ENCODE measurements at regions not wholly inside any gene's neighbourhood (a gene's known extent, or its start where the extent isn't known, plus 50 kb on each side); places are given as distances from the start of the nearest gene placed in this dataset.
"Not testable (repeated sequence)": the region's sequence is repeated elsewhere in the genome, so short reads cannot be mapped to it uniquely, and the experiment has no call there.

DNA sequence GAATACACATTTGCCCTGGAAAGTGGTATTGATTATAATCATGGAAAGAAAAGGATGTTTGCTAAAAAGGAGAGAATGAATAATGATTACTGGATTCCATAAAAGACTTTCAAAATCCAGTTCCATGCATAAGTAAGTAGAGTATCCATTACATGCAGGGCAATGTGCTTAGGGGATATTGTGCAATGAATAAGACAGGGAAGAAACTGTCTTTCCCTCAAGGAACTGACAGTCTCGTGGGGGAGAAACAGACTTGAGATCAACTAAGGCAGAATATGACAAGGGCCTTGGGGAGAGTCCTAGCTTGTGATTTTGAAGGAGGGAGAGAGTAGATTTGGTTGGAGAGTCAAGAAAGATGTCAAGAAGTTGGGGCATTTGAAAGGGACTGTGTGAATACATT lies 130.6 kb downstream of the SPP2 start:
- FAIRE-seq = no peak

DNA sequence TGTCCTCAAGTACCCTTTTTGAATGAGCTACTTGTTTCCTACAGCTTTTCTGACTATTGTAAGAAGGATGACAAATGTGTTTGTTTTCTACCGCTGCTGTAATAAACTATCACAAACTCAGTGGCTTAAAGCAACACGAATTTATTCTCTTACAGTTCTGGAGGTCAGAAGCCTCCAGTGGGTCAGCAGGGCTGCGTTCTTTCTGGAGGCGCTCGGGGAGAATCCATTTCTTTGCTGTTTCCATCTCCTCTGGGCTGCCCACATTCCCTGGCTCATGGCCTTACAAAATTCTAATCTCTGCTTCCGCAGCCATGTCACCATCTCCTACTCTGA lies 128.5 kb downstream of the SPP2 start:
- FAIRE-seq = no peak

DNA sequence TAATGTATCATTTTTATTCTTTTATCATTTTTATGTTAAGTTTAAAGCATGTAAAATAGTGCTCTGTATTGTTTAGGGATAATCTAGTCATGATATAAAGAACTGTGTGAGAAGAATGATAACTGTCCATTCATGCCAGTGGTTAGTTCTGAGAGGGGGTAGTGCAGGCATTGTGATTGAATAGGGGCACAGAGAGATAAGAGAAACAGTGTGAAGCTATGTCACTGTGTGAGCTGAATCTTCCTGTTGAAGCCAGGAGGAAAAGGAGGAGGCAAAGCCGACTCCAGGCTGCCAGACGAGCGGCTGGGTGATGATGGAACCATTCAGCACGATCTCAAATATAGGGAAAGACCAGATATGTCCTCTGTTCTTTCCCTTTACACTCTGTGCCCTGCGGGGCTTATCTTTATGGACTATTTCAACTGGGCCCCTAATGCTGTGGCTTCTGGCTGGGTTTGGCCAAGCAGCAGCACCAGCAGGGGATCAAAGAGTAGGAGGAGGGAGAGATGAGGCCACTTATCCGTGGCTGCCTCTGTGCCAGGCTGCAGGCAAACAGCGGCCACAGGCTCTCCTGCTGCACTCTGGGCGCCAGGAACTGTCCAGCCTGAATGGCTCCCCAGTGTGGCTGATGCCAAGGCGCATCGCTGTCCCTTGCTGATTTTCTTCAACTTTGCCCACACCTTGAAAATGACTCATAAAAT lies 128.0 kb downstream of the SPP2 start:
- no peak for FAIRE-seq

DNA sequence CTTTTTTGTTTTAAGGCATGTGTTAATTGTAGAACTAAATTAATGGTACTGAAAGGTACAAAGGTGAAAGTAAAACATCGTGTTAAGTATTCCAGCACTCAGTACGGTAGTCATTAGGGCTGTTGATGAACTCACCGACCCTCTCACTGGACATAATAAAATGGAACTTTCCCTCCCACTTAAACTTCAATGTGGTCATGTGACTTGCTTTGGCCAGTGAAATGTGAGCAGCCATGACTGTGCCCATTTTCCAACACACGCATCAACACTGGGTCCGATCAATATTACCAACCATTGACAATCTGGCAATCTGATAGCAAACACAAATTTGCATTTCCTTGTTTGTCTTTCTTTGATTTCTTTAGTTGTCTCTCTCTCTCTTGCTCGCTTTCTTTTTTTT lies 125.1 kb downstream of the SPP2 start:
- FAIRE-seq = no peak

DNA sequence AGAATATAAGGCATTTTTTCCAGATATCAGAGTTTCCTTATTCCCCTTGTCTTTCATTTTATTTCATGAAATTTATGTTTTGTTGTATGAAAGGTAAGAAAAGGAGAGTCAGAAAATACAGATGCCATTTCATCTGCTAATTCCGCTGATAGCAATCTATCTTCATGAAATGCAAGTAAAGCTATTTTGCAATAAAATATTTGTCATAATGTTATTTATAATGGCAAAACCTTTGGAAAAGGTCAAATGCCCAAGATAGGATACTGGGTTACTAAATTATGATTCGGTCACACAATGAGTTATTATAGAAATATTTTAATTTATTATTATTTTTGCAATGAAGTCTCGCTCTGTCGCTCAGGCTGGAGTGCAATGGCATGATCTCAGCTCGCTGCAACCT lies 124.2 kb downstream of the SPP2 start:
- no peak for FAIRE-seq

DNA sequence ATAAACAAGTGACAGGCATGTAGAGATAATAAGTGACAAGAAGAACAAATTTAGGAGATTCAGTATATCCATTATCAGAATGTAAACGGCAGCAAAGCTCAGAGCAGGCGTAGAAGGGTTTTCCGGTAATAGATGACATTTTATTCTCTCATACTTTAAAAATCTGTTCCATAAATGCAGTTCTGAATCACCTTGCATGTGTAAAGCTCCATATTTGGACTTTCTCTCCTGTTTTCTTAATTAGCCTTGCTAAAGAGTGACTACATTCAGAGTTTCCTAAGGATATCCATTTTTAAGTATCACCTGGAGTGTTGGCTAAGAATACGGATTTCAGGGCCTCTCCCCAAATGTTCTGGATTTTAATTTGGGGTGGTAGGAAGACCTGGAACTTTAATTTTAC lies 122.0 kb downstream of the SPP2 start:
- FAIRE-seq = no peak

DNA sequence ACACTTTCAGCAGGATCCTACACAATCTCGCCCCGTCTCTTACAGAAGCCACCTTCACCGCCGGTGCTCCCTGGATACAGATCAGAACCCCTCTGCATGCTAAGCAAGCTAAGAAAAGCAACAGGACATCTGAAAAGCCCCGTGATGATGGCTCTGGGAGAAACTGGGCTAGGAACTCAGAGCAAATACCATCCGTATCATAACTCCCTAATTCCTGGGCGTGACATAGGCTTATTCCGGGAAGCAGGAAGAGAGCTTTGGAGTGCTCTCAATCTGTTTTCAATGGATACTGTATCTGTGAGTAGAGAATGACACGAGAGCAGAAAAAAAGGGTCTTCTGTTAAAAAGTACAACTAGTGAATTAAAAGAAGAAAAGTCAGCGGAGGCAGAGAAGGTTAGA lies 121.6 kb downstream of the SPP2 start:
- no peak for FAIRE-seq

DNA sequence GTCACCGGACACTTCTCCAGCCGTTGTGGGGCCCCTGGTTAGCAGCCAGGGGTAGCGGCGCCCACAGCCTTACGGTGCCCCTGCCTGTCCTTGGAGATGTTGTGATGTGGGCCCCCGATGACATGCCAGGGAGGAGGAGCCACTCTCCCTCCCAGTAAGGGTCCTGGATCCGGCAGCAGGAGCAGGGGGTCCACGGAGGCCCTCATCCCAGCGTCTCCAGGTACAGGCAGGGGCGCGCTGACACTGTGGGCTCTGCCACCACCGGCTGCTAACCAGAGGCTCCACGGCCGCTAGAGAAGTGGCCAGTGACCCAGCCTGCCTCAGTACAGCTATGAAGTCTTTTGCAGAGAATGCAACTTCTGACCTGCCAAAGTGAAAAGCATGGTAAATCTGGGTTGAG lies 121.2 kb downstream of the SPP2 start:
- no peak for FAIRE-seq

DNA sequence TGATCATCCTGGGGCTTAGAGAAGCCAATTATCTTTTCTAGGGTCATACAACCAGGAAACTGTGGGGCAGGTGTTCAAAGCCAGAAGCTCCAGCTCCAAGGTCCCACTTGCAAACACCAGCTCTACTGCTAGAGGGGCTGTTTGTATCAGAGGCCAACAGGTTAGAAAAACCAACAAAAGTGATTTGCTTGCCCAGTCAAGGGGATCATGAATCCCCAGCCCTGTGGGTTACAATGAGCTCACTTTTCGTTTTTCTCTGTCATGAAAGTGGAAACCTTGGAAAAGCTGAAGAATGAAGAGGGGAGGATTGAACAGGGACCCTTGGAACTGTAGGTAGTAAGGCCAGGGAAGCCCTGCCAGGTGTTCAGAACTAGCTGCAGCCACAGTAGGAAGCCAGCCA lies 119.2 kb downstream of the SPP2 start:
- FAIRE-seq = no peak

DNA sequence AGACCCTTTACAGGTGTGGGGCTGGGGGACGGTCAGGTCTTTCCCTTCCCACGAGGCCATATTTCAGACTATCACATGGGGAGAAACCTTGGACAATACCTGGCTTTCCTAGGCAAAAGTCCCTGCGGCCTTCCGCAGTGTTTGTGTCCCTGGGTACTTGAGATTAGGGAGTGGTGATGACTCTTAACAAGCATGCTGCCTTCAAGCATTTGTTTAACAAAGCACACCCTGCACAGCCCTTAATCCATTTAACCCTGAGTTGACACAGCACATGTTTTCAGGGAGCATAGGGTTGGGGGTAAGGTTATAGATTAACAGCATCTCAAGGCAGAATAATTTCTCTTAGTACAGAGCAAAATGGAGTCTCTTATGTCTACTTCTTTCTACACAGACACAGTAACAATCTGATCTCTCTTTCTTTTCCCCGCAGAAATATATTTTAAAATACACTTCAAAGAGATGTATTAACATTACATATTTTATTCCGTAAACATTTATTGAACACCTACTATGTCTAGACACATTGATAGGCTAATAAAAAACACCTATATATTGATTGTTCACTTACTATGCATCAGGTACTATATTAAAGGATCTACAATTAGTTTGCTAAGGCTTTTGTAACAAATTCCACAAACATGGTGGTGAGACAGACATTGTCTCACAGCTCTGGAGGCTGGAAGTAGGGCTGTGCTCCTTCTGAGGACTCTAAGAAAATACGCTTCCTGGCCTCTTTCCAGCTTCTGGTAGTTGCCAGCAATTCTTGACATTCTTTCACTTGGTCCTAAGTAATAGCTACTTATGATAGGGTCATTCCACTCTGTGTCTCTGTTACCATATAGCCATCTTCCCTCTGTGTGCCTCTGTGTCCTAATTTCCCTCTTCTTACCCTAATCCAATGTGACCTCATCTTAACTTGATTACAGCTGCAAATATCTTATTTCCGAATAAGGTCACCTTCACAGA lies 118.4 kb downstream of the SPP2 start:
- not testable (repeated sequence) for FAIRE-seq

DNA sequence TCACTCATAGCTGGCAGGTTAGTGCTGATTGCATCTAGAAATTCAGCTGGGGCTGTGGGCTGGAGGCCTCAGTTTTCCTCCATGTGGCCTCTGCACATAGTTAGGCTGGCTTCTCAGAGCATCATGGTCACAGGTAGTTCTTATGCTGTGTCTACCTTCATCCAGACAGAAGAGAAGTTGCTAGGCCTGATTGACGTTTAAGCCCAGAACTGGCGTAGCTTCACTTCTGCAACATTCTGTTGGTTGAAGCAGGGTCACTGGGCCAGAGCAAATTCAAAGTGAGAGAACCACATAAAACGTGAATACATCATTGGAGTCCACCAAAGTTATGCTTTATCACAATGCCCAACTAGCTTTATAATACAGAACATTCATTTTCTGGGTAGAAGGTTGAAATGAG lies 116.0 kb downstream of the SPP2 start:
- no peak for FAIRE-seq

DNA sequence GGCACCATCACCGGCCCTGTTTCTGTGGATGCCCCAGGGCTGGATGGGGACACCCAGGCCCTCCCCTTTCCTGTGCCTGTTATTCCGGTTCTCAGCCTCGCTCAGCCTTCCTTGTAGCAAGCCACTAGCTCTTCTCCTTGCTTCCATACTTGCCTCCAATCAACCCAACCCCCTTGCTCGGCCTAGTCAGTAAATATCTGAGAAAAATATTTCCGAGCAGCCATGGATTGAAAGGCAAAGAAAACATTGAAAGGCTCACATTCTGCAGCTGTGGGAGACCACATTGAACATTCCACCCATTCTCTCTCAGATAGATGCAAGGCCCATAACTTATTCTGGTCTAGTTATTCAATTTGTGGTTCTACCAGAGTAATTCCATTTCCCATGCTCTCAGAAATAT lies 114.9 kb downstream of the SPP2 start:
- no peak for FAIRE-seq

DNA sequence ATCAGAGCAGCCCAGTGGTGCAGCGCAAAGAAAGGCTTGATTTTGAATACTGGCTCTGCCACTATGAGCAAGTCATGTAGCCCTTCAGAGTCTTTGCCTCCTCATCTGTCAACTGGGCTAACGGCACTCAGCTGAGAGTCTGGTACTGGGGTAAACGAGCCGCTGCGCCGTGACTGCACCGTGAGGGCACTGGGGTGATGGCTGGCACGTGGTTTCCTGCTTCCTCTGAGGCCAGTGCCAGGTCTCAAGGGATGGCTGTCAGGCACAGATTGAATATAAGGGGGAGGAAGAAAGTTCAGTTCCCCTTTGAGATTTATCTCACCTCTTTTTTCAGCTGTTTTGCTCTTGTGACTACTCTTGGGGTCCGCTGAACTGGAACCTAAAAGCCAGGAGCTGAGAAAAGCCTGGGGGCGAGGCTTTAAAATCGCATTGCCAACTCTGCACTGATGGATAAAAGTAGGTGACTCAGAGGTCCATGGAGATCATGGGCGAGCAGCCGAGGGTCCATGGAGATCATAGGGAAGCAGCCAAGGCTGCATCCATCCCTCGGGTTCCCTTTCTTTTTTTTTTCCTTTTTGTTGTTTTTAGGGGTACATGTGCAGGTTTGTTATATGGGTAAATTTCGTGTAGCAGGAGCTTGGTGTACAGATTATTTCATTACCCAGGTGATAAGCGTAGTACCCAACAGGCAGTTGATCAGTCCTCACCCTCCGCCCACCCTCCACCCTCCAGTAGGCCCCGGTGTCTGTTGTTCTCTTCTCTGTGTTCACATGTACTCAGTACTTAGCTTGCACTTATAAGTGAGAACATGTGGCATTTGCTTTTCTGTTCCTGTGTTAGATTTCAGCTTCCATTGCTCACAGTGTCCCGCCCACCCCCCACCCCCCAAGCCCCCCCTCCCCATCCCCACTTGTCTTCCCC lies 114.3 kb downstream of the SPP2 start:
- FAIRE-seq = no peak

DNA sequence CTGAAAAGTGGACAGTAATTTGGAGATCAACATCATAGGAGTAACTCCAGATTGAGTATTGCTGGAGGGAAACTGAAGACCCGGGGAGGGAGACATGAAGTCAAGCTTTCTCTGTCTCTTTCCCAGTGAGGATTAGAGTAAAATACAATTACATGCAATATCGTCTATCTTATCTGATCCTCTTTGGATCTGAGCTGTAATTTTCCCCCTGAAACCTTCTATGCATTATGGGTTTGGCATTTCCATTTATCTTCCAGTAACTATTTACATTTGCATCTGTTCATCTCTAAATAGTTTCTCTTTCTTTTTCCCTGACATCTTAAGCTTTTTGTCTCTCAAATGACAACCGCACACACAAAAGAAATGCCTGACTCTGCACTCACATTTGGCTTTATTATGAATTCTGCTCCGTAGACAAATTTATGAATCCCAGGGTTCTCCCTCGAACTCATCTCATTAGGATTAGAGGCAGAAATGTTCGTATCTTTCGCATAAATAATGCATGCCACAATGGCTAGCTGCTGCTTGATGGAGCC lies 113.1 kb downstream of the SPP2 start:
- FAIRE-seq = no peak

DNA sequence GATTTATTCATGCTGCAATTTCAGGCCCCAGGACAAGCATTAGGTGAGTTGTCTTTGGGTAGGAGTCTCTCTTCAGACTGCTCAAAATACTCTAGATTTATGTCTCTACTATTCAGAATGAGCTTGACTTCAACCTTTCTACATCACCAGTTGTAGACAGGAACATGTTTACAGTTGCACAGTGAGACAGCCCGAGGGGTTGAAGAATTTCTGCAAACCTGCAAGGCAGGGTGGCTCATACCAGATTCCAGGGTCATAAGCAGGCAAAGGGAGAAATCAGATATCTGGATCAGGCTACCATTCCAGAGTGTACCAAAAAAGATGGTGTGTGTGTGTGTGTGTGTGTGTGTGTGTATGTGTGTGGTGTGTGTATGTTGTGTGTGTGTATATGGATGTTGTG lies 112.4 kb downstream of the SPP2 start:
- FAIRE-seq = no peak

DNA sequence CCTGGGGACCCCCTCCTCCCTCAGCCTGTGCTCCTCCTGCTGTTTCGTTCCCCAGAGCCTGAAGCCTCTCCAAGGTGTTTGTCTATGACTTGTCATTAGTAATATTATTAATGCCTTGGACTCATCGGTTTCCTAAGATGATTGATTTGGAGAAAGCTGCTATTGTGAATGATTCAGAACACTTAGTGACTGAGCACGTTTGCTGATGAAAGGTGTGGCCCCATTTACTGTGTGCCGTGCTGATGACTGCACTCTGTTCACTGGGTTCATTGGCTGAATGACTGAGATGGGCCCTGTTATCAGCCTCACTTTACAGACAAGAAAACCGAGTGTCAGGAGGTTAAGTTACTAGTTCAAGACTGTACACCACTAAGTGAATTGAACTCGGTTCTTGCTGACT lies 111.4 kb downstream of the SPP2 start:
- no peak for FAIRE-seq

DNA sequence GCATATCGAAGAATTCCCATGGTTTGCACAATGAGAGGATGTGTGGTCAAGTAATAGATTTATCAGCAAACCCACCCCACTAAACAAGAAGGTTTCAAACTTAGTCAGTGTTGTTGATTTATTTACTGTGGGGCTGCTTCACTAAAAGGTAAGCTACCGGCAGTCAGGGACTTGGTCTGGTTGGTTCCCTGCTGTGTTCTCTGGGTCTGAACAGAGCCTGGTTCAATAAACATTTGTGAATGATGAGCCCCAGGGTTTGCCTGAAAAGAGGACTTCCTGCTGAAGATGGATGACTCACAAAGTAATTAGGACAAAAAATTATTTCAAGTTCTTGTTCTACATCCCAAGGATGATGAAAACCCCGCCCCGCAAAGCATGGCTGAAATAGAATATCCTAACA lies 108.3 kb downstream of the SPP2 start:
- no peak for FAIRE-seq

DNA sequence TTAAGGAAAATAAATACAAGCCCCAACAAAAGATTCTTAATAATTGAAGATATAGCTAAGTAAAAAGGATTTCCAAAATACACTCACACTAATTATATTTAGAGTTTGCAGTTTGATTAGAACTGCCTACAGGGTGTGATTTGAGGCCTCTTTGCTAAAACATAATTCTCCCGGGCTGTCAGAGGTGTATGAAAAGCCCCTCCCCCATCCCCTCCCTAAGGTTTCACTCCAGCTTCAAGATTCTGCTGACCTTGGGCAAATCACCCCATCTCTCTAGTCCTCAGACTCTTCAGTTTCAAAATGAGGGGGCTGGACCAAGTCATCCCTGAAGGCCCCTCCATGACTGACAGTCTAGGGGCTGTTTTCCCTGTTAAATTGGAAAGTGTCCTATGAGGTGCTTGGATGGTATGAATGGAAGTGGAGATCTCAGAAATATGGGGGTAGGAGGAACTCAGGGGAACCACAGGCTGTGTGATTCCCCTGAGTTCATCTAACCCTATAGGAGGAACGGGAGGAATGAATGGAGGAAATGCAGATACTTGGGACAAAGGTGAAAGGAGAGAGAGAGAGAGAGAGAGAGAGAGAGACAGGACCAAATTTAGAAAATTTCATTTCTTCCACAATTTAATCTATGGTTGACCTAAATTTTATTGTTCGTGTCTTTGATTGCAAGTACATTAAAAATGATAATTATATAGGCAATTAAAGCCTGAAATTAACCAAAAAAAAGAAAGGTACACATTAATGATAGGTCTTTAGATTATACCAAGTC lies 107.5 kb downstream of the SPP2 start:
- FAIRE-seq = no peak

DNA sequence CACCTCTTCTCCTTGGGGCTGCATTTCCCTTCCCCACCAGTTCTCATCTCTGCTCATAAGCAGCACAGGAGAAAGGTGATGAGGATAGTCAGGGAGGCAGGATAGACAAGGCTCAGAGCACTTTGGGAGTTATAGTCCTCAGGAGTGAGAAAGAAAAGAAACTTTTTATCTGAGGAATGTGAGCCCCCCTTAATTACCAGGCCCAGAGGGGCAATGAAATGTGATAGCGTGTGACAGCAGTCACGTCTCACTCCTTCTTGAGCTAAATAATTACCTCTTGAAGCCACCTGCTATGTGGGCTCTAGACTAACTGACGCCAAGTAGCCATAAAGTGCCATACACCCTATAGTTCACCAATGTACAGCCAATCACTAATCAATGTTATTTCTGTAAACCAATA lies 105.8 kb downstream of the SPP2 start:
- FAIRE-seq = no peak

DNA sequence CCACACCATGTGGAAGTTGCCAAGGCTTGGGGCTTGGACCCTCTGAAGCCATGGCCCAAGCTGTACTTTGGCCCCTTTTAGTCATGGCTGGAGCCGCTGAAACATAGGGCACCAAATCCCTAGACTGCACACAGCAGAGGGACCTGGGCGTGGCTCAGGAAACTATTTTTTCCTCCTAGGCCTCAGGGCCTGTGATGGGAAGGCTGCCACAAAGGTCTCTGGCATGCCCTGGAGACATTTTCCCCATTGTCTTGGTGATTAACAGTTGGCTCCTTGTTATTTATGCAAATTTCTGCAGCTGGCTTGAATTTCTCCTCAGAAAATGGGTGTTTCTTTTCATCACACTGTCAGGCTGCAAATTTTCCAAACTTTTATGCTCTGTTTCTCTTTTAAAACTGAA lies 102.3 kb downstream of the SPP2 start:
- FAIRE-seq = not testable (repeated sequence)

DNA sequence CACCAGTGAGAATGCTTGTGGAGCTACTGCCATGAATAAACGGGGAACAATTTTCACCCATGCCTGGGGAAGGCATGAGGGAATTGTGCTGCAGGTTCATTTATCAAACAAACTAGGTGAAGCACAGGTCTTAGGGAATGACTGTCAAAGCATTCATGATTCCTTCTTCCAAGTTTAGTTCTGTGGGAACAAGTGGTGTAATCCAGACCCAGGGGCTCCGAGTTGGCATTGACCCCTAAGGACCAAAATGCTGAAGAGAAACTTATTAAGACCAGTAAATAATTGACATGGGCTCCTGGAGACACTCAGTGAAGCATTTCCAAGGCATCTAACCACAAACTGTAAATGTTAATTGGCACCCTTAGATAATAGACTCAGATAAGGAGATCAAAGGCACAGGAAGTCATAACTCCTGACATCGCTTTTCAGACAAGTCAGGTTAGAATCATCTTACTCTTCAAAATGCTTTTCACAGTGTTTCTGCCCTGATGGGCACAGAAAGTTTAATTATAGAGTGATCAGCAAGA lies 96.9 kb downstream of the SPP2 start:
- no peak for FAIRE-seq

Data from islet of Langerhans (tissue), 1 donor.